Left colon (tissue), 2 donors: ENCODE measurements at regions not wholly inside any gene's neighbourhood (a gene's known extent, or its start where the extent isn't known, plus 50 kb on each side); places are given as distances from the start of the nearest gene placed in this dataset.
A peak's percentile ranks its signal among the peaks of the same experiment; 100 is the strongest.

Experiments used
- ATAC-seq: fragments of 200-7000 bp; cut with Tn5 transposase; one replicate; pipeline ENCODE4 v1.9.1; 2020; ENCODE audit warnings: mild to moderate bottlenecking, moderate library complexity
- DNase-seq, 2 donors: peaks; one replicate each; pipeline ENCODE4 v3.0.0-alpha.2; 2020
- intact Hi-C, 2 donors: fragments of 100-400 bp; cut with DNase I in 1 of 2; cut with micrococcal nuclease in 1 of 2; formaldehyde crosslinking; loops; one replicate each; pipeline versions ENCODE4 v1.11.2 to v1.14.0; 2022; cut with DNase I, micrococcal nuclease
- donor health status: DM: no; HTN: no; CAD: no.
- donor health status: DM: yes; HTN: yes; CAD: no.

GRCh38 chr11:116647305-116648080, 125.3 kb downstream of the BUD13 start:
- intact Hi-C loops: loop anchor here in 1 of 2 donors (10.0 kb wide), 1 partner anchor 193 kb away; no protein-coding TSS in a partner anchor
- DNase-seq (no peak), ATAC-seq (no peak)

- no peak for ATAC-seq
- no peak for DNase-seq
- intact Hi-C loops: loop anchor here in 1 of 2 donors (10.0 kb wide), 1 partner anchor 191 kb away; no protein-coding TSS in a partner anchor
Measured at GRCh38 chr11:116646191-116646590, 126.6 kb downstream of the BUD13 start.

GRCh38 chr11:116644941-116645305, 127.9 kb downstream of the BUD13 start:
- intact Hi-C loops: loop anchor here in 1 of 2 donors (10.0 kb wide), 1 partner anchor 190 kb away; no protein-coding TSS in a partner anchor

GRCh38 chr11:116644201-116644940, 128.4 kb downstream of the BUD13 start:
- intact Hi-C loops: loop anchor here in 1 of 2 donors (10.0 kb wide), 1 partner anchor 190 kb away; no protein-coding TSS in a partner anchor
- DNase-seq: no peak
- ATAC-seq: no peak

More at GRCh38 chr11:116644941-116645305, 127.9 kb downstream of the BUD13 start:
- no peak for DNase-seq
- no peak for ATAC-seq

- intact Hi-C loops: loop anchor here in 1 of 2 donors (10.0 kb wide), 1 partner anchor 189 kb away; no protein-coding TSS in a partner anchor
- DNase-seq: no peak
- ATAC-seq: no peak
Measured at GRCh38 chr11:116643521-116643920, 129.3 kb downstream of the BUD13 start.

GRCh38 chr11:116642902-116643301, 129.9 kb downstream of the BUD13 start:
- ATAC-seq: no peak
- intact Hi-C loops: loop anchor here in 1 of 2 donors (10.0 kb wide), 1 partner anchor 188 kb away; no protein-coding TSS in a partner anchor
- no peak for DNase-seq

- no peak for ATAC-seq
Measured at GRCh38 chr11:116642481-116642880, 130.3 kb downstream of the BUD13 start.

GRCh38 chr11:116641561-116642045, 131.2 kb downstream of the BUD13 start:
- ATAC-seq (peak; percentile 76), DNase-seq (peak in 1 of 2 donors; percentile 59)
- intact Hi-C loops: loop anchor here in 1 of 2 donors (10.0 kb wide), 1 partner anchor 187 kb away; no protein-coding TSS in a partner anchor

More at GRCh38 chr11:116642481-116642880, 130.3 kb downstream of the BUD13 start:
- intact Hi-C loops: loop anchor here in 1 of 2 donors (10.0 kb wide), 1 partner anchor 188 kb away; no protein-coding TSS in a partner anchor
- DNase-seq: no peak

- intact Hi-C loops: loop anchor here in 1 of 2 donors (10.0 kb wide), 1 partner anchor 186 kb away; no protein-coding TSS in a partner anchor
- ATAC-seq (no peak), DNase-seq (no peak)
Measured at GRCh38 chr11:116640641-116641402, 132.0 kb downstream of the BUD13 start.

GRCh38 chr11:116638463-116638862, 134.3 kb downstream of the BUD13 start:
- intact Hi-C loops: no loop called here
- DNase-seq (no peak), ATAC-seq (no peak)

- ATAC-seq (no peak), DNase-seq (no peak)
- intact Hi-C loops: no loop called here
Measured at GRCh38 chr11:116637766-116638165, 135.0 kb downstream of the BUD13 start.

GRCh38 chr11:116636341-116636929, 136.4 kb downstream of the BUD13 start:
- intact Hi-C loops: no loop called here
- ATAC-seq: no peak
- DNase-seq: no peak

- ATAC-seq: no peak
- intact Hi-C loops: no loop called here
- no peak for DNase-seq
Measured at GRCh38 chr11:116631201-116631600, 141.6 kb downstream of the BUD13 start.

- ATAC-seq (no peak), DNase-seq (no peak)
Measured at GRCh38 chr11:116618461-116618860, 154.3 kb downstream of the BUD13 start.

GRCh38 chr11:116615211-116615865, 157.4 kb downstream of the BUD13 start:
- DNase-seq: no peak
- ATAC-seq: no peak
- intact Hi-C loops: no loop called here

More at GRCh38 chr11:116618461-116618860, 154.3 kb downstream of the BUD13 start:
- intact Hi-C loops: no loop called here

- DNase-seq: no peak
- ATAC-seq: no peak
- intact Hi-C loops: no loop called here
Measured at GRCh38 chr11:116614306-116615210, 158.2 kb downstream of the BUD13 start.
